NB4 (cell line): ENCODE measurements at regions not wholly inside any gene's neighbourhood (a gene's known extent, or its start where the extent isn't known, plus 50 kb on each side); places are given as distances from the start of the nearest gene placed in this dataset.

Source experiments
- POLR2A ChIP-seq: IDR thresholded peaks from 2 replicates; pipeline ENCODE4 v1.6.1; 2011; ENCODE audit warnings: mild to moderate bottlenecking; ENCODE audit not compliant: insufficient read length; ENCODE audit errors: extremely low read depth
- TF ChIP-seq, protein P1 (sequence below): IDR thresholded peaks from 2 replicates; pipeline ENCODE4 v1.6.1; 2011; ENCODE audit warnings: low read depth, low read length

DNA sequence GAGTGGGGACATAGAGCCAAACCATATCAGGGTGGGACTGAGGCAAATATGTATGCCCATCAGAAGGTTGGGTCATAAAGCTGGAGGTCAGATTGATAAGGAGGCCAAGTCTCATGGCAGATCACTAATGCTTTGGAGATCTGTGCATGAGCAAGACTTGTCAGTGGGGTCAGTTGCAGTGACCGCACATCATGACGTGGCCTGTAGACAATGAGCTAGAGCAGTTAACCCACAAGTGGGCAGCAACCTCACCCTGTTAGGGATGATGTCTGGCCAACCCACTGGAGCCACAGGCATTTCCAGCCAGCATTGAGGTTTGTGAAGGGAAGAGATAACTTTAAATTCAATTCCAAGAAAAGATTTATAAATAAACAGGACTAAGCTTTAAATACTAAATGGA lies 66.7 kb downstream of the XCL1 start:
- no peak for TF ChIP-seq POLR2A
- TF ChIP-seq, protein P1, sequence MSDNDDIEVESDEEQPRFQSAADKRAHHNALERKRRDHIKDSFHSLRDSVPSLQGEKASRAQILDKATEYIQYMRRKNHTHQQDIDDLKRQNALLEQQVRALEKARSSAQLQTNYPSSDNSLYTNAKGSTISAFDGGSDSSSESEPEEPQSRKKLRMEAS = no peak
